Trophoblast cell (in vitro differentiated cells and primary cell): ENCODE measurements at regions not wholly inside any gene's neighbourhood (a gene's known extent, or its start where the extent isn't known, plus 50 kb on each side); places are given as distances from the start of the nearest gene placed in this dataset.

Experiments used
- DNase-seq, 2 donors: peaks; one replicate each; pipeline ENCODE4 v3.0.0-alpha.2; 2016
- H2AFZ ChIP-seq: 2 replicates; pipeline ENCODE4 v1.6.1; 2013; ENCODE audit warnings: low read length, moderate library complexity, mild to moderate bottlenecking; ENCODE audit not compliant: insufficient read depth, poor library complexity
- H2AK5ac ChIP-seq: 2 replicates; pipeline ENCODE4 v1.6.1; 2013; ENCODE audit warnings: mild to moderate bottlenecking, low read length
- H2BK120ac ChIP-seq: 2 replicates; pipeline ENCODE4 v1.6.1; 2013; ENCODE audit warnings: low read length, mild to moderate bottlenecking, moderate library complexity; ENCODE audit not compliant: insufficient read depth, poor library complexity
- H2BK12ac ChIP-seq: 2 replicates; pipeline ENCODE4 v1.6.1; 2013; ENCODE audit warnings: mild to moderate bottlenecking, low read length, moderate library complexity
- H2BK5ac ChIP-seq: 2 replicates; pipeline ENCODE4 v1.6.1; 2013; ENCODE audit warnings: low read length, low read depth, moderate library complexity, mild to moderate bottlenecking; ENCODE audit not compliant: poor library complexity
- H3K14ac ChIP-seq: 2 replicates; pipeline ENCODE4 v1.6.1; 2013; ENCODE audit warnings: mild to moderate bottlenecking, low read length
- H3K18ac ChIP-seq: 2 replicates; pipeline ENCODE4 v1.6.1; 2013; ENCODE audit warnings: mild to moderate bottlenecking, low read length
- H3K23ac ChIP-seq: 2 replicates; pipeline ENCODE4 v1.6.1; 2013; ENCODE audit warnings: low read length
- H3K27ac ChIP-seq: 2 replicates; pipeline ENCODE4 v1.5.1; 2013; ENCODE audit warnings: low read depth, mild to moderate bottlenecking, inconsistent platforms, low read length, moderate library complexity
- H3K27me3 ChIP-seq: 2 replicates; pipeline ENCODE4 v1.6.1; 2013; ENCODE audit warnings: inconsistent platforms, mild to moderate bottlenecking, low read length, moderate library complexity; ENCODE audit not compliant: insufficient read depth
- H3K36me3 ChIP-seq, 2 experiments: 1 replicate in 1 of 2; 2 replicates in 1 of 2; pipeline ENCODE4 v1.6.1; 2013; ENCODE audit warnings: low read length in 2 of 2, mild to moderate bottlenecking in 2 of 2, moderate library complexity in 1 of 2; ENCODE audit not compliant: insufficient read depth in 2 of 2, control insufficient read depth in 1 of 2
- H3K4ac ChIP-seq: 2 replicates; pipeline ENCODE4 v1.6.1; 2013; ENCODE audit warnings: low read depth, mild to moderate bottlenecking, low read length, moderate library complexity
- H3K4me1 ChIP-seq, 2 experiments: 1 replicate in 1 of 2; 2 replicates in 1 of 2; pipeline ENCODE4 v1.6.1; 2013; ENCODE audit warnings: low read length in 2 of 2, mild to moderate bottlenecking in 2 of 2, moderate library complexity in 1 of 2; ENCODE audit not compliant: insufficient read depth in 2 of 2, control insufficient read depth in 1 of 2
- H3K4me2 ChIP-seq: 2 replicates; pipeline ENCODE4 v1.6.1; 2013; ENCODE audit warnings: inconsistent platforms, mild to moderate bottlenecking, low read length, moderate library complexity
- H3K4me3 ChIP-seq: 2 replicates; pipeline ENCODE4 v1.5.1; 2013; ENCODE audit warnings: mild to moderate bottlenecking, low read depth, low read length, inconsistent platforms
- H3K79me1 ChIP-seq: one replicate; pipeline ENCODE4 v1.6.1; 2013; ENCODE audit warnings: low read length
- H3K79me2 ChIP-seq: 2 replicates; pipeline ENCODE4 v1.6.1; 2013; ENCODE audit warnings: low read length, mild to moderate bottlenecking; ENCODE audit not compliant: control insufficient read depth, insufficient read depth, poor library complexity
- H3K9ac ChIP-seq: 2 replicates; pipeline ENCODE4 v1.6.1; 2013; ENCODE audit warnings: mild to moderate bottlenecking, low read length
- H3K9me3 ChIP-seq: 2 replicates; pipeline ENCODE4 v1.6.1; 2013; ENCODE audit warnings: low read depth, mild to moderate bottlenecking, control low read depth, inconsistent platforms, low read length; ENCODE audit not compliant: insufficient read depth
- H4K12ac ChIP-seq: 2 replicates; pipeline ENCODE4 v1.6.1; 2013; ENCODE audit warnings: low read depth, mild to moderate bottlenecking, low read length, moderate library complexity
- H4K8ac ChIP-seq: 2 replicates; pipeline ENCODE4 v1.6.1; 2013; ENCODE audit warnings: low read depth, mild to moderate bottlenecking, low read length, moderate library complexity
- H4K91ac ChIP-seq: one replicate; pipeline ENCODE4 v1.6.1; 2013; ENCODE audit warnings: low read depth, mild to moderate bottlenecking, low read length, moderate library complexity
- WGBS: extraction: QIAGEN DNeasy Blood & Tissue Kit; methylation state at CpG from one replicate; pipeline ENCODE4 v1.1.7; 2013; ENCODE audit warnings: missing lambda C conversion rate; ENCODE audit not compliant: insufficient read length, insufficient coverage; ENCODE audit errors: extremely low coverage; 5-methylcytosine and 5-hydroxymethylcytosine counted together

DNA sequence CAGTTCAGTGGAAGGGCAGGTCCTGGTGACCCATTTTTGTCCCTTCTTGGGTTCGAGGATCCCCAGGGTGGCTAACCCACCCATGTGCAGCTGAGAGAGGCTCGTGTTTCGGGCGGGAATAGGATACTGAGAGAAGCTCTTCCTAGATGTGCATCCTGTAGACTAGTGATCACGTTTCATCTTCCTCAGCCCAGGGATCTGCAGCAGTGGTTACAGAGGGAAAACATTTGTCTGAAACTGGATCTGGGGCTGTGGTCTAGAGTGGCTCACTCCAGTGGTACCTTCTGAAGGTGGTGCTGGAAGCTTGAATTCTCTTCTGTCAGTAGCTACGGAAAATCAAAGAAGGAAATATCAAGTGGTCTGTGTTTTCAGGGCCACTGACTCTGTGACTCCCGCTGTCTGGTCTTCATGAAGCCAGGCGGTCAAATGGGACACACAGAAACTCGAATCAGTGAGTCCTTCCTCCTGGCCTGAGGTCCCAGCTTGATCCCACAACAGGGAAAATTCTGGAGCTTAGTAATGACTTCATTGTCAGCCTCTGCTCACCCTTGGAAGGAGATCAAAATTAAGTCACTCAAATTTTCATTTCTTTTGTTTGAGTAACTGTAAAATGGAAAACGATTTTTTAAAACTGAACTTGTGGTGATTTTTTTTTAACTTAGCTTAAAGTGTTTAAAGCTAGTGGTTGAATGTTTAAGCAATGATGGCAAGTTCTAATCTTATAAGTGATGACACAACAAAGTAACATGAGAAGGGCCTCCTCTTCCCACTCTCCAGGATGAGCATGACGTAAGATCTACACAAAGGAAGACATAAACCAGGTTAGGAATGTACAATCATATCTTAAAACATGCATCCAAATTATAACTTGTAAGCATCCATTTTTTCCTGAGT, 469.3 kb upstream of the KLF6 start:
- H3K9ac ChIP-seq, result no peak overlapping the region

DNA sequence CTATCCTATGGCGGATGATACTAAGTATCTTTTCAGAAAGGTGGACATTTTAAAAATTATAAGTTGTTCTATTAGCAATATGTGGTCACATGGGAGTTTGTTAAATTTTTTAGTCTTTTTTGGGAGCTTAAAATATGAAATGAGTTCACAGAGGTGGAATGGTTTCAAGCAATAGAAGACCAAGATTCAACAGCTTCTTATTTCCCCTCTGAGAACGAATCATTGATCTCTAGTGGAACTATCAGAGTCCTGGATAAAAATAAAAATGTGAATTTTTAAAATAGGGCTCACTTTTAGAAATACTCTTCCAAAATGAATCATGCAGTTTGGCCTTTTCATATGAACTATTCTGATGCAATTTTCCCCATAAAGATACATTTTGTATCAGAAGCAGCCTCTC, 467.7 kb upstream of the KLF6 start:
- Histone ChIP-seq H2BK12ac (no peak overlapping the region), H3K4me1 (peaks cover 0 to 4% of the 10 kb centered on the region in 2 experiments), H3K79me1 (peaks cover 8% of the 10 kb centered on the region), H2BK5ac (no peak overlapping the region), H3K4ac (no peak overlapping the region), H3K79me2 (no peaks in the 10 kb centered on the region), H3K23ac (no peak overlapping the region), H3K14ac (no peak overlapping the region), H2AFZ (no peak overlapping the region), H3K27me3 (no peaks in the 10 kb centered on the region), H3K36me3 (no peaks in the 10 kb centered on the region), H3K27ac (no peak overlapping the region), H3K4me2 (no peak overlapping the region), H3K18ac (no peak overlapping the region), H4K8ac (no peak overlapping the region), H3K4me3 (no peak overlapping the region), H3K9me3 (no peaks in the 10 kb centered on the region), H2AK5ac (no peak overlapping the region), H2BK120ac (no peak overlapping the region), H4K91ac (no peak overlapping the region), H3K9ac (no peak overlapping the region), H4K12ac (no peak overlapping the region)
- DNase-seq, result no peak
- no CpG with 5 or more reads among the region's 2 CpGs for WGBS

More for the DNA sequence above, 469.3 kb upstream of the KLF6 start:
- Histone ChIP-seq H3K4me1 (peaks cover 0 to 4% of the 10 kb centered on the region in 2 experiments), H3K36me3 (no peaks in the 10 kb centered on the region), H2AFZ (no peak overlapping the region), H3K9me3 (no peaks in the 10 kb centered on the region), H3K4me3 (no peak overlapping the region), H2BK5ac (no peak overlapping the region), H3K79me2 (no peaks in the 10 kb centered on the region), H4K91ac (peak overlapping the region; percentile 56), H2BK12ac (peak overlapping the region; percentile 37), H4K8ac (no peak overlapping the region), H2BK120ac (peak overlapping the region; percentile 8), H3K18ac (no peak overlapping the region), H4K12ac (no peak overlapping the region), H3K4ac (no peak overlapping the region), H2AK5ac (peak overlapping the region; percentile 27), H3K27me3 (no peaks in the 10 kb centered on the region), H3K23ac (no peak overlapping the region), H3K27ac (no peak overlapping the region), H3K4me2 (no peak overlapping the region), H3K14ac (peak overlapping the region; percentile 40), H3K79me1 (peaks cover 8% of the 10 kb centered on the region)
- WGBS, result no CpG with 5 or more reads among the region's 11 CpGs
- DNase-seq, result no peak

GRCh38 chr10:4250587-4250887, 465.5 kb upstream of the KLF6 start:
- H3K27me3 ChIP-seq, result no peaks in the 10 kb centered on the region
- H3K79me1 ChIP-seq, result peaks cover 12% of the 10 kb centered on the region
- no peak overlapping the region for H4K8ac ChIP-seq
- no peak overlapping the region for H2AFZ ChIP-seq
- H3K4me1 ChIP-seq, result peaks cover 0 to 4% of the 10 kb centered on the region in 2 experiments
- DNase-seq, result no peak
- H3K79me2 ChIP-seq, result no peaks in the 10 kb centered on the region
- no peak overlapping the region for H3K4ac ChIP-seq
- H2BK120ac ChIP-seq, result no peak overlapping the region
- no peak overlapping the region for H3K4me2 ChIP-seq
- H3K9me3 ChIP-seq, result no peaks in the 10 kb centered on the region
- H4K12ac ChIP-seq, result no peak overlapping the region
- H3K27ac ChIP-seq, result no peak overlapping the region
- H3K36me3 ChIP-seq, result no peaks in the 10 kb centered on the region
- H3K9ac ChIP-seq, result no peak overlapping the region
- H4K91ac ChIP-seq, result no peak overlapping the region
- no peak overlapping the region for H3K4me3 ChIP-seq
- no peak overlapping the region for H2AK5ac ChIP-seq
- no peak overlapping the region for H3K18ac ChIP-seq
- no CpG with 5 or more reads among the region's 2 CpGs for WGBS
- no peak overlapping the region for H3K23ac ChIP-seq
- no peak overlapping the region for H3K14ac ChIP-seq
- H2BK12ac ChIP-seq, result no peak overlapping the region
- no peak overlapping the region for H2BK5ac ChIP-seq

DNA sequence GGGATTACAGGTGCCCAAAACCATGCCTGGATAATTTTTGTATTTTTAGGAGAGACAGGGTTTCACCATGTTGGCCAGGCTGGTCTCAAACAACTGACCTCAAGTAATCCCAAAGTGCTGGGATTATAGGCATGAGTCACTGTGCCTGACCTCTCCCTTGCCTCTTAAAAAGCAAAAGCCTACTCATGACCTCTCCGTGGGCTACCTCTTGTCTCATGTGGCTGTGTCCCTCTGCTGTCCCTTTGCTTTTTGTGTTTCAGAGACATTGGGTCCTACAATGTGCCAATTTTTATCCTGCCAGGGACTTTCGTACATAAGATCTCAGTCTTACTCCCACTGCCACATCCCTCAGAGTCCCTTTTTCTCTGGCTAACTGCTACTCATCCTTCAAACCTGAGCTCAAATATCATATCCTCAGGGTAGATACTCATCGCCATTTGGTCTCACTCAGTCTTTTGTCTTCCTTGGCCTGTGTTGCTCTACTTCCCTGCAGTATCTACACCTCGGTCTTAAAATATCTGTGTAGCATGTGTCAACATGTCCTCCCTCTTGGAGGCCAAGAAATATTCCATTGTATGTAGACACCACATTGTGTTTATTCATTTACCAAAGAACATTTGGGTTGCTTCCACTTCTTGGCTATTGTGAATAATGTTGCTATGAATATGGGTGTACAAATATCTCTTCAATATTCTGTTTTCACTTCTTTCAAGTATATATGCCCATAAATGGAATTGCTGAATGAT, 465.0 kb upstream of the KLF6 start:
- Histone ChIP-seq H3K36me3 (no peaks in the 10 kb centered on the region), H3K27me3 (no peaks in the 10 kb centered on the region), H4K12ac (no peak overlapping the region), H3K14ac (no peak overlapping the region), H3K18ac (no peak overlapping the region), H2BK12ac (peak overlapping the region; percentile 9), H4K91ac (peak overlapping the region; percentile 5), H2AK5ac (peak overlapping the region; percentile 18), H2BK120ac (peak overlapping the region; percentile 41), H2BK5ac (peak overlapping the region; percentile 3), H3K23ac (no peak overlapping the region), H3K4me3 (no peak overlapping the region), H3K79me2 (no peaks in the 10 kb centered on the region), H3K79me1 (peaks cover 14% of the 10 kb centered on the region), H3K4me1 (peaks cover 0 to 4% of the 10 kb centered on the region in 2 experiments), H4K8ac (no peak overlapping the region), H2AFZ (no peak overlapping the region), H3K9ac (no peak overlapping the region), H3K27ac (peak overlapping the region; percentile 15), H3K4me2 (no peak overlapping the region), H3K9me3 (no peaks in the 10 kb centered on the region), H3K4ac (peak overlapping the region; percentile 19)
- no peak for DNase-seq
- no CpG with 5 or more reads among the region's 4 CpGs for WGBS
